IMR-90 (cell line): ENCODE measurements at regions not wholly inside any gene's neighbourhood (a gene's known extent, or its start where the extent isn't known, plus 50 kb on each side); places are given as distances from the start of the nearest gene placed in this dataset.

ENCODE experiments used
- ATAC-seq: fragments of 200-7000 bp; cut with Tn5 transposase; 2 replicates; pipeline ENCODE4 v1.9.1; 2020; ENCODE audit warnings: low read depth, mild to moderate bottlenecking, moderate library complexity
- BruUV-seq: library from RNA; stranded (reverse); fragments of 400-500 nt; replicated peaks from 2 replicates; lab custom pipeline; 2021; lab: Mats Ljungman, UMichigan
- CTCF ChIA-PET: fragments of 300-600 bp; formaldehyde crosslinking; extraction: SDS; loops from one replicate; lab custom pipeline; 2021; ENCODE audit warnings: antibody characterized with exemption; lab: Yijun Ruan, JAX
- POLR2A ChIA-PET: fragments of 300-600 bp; sonication (Branson Sonifier 250); formaldehyde crosslinking; loops from one replicate; lab custom pipeline; 2022; ENCODE audit warnings: antibody characterized with exemption; ENCODE audit not compliant: unreplicated experiment; lab: Charles Lee
- DNase-seq: peaks from one replicate; pipeline ENCODE4 v3.0.0; 2013
- H2AFZ ChIP-seq: replicated peaks from 2 replicates; pipeline ENCODE3; 2013; ENCODE audit warnings: low read length, mild to moderate bottlenecking; ENCODE audit not compliant: poor library complexity
- H2AK5ac ChIP-seq: 2 replicates; pipeline ENCODE4 v1.6.1; 2013; ENCODE audit warnings: low read depth, low read length, inconsistent platforms
- H2AK9ac ChIP-seq: replicated peaks from 2 replicates; pipeline ENCODE3; 2013; ENCODE audit warnings: mild to moderate bottlenecking, low read depth, low read length, moderate library complexity; ENCODE audit not compliant: poor library complexity
- H2BK120ac ChIP-seq: 2 replicates; pipeline ENCODE4 v1.6.1; 2013; ENCODE audit warnings: low read depth, low read length, inconsistent platforms
- H2BK15ac ChIP-seq: 3 replicates; pipeline ENCODE4 v1.6.1; 2013; ENCODE audit warnings: low read depth, low read length, inconsistent platforms
- H2BK20ac ChIP-seq: 2 replicates; pipeline ENCODE4 v1.6.1; 2013; ENCODE audit warnings: low read depth, mild to moderate bottlenecking, inconsistent platforms, low read length, moderate library complexity
- H2BK5ac ChIP-seq: 2 replicates; pipeline ENCODE4 v1.6.1; 2013; ENCODE audit warnings: mild to moderate bottlenecking, low read depth, low read length, inconsistent platforms; ENCODE audit not compliant: poor library complexity, severe bottlenecking
- H3K14ac ChIP-seq: replicated peaks from 2 replicates; pipeline ENCODE4 v1.6.1; 2013; ENCODE audit warnings: low read depth, low read length, inconsistent platforms
- H3K18ac ChIP-seq: 2 replicates; pipeline ENCODE4 v1.6.1; 2013; ENCODE audit warnings: low read depth, low read length, control low read depth
- H3K23ac ChIP-seq: 2 replicates; pipeline ENCODE4 v1.6.1; 2013; ENCODE audit warnings: low read depth, low read length, inconsistent platforms
- H3K27ac ChIP-seq: 2 replicates; pipeline ENCODE4 v1.5.1; 2013; ENCODE audit warnings: mild to moderate bottlenecking, control low read depth, low read length; ENCODE audit not compliant: insufficient read depth
- H3K27me3 ChIP-seq: 2 replicates; pipeline ENCODE4 v1.6.1; 2013; ENCODE audit warnings: low read length; ENCODE audit not compliant: control insufficient read depth, insufficient read depth
- H3K36me3 ChIP-seq: 2 replicates; pipeline ENCODE4 v1.6.1; 2013; ENCODE audit warnings: low read length, mixed read lengths; ENCODE audit not compliant: control insufficient read depth, insufficient read depth
- H3K4ac ChIP-seq: 2 replicates; pipeline ENCODE4 v1.6.1; 2013; ENCODE audit warnings: low read depth, low read length, inconsistent platforms
- H3K4me1 ChIP-seq: 2 replicates; pipeline ENCODE4 v1.6.1; 2013; ENCODE audit warnings: low read length, mixed read lengths; ENCODE audit not compliant: control insufficient read depth, insufficient read depth
- H3K4me2 ChIP-seq: 2 replicates; pipeline ENCODE4 v1.6.1; 2013; ENCODE audit warnings: low read depth, mild to moderate bottlenecking, control low read depth, low read length, moderate library complexity
- H3K4me3 ChIP-seq: 2 replicates; pipeline ENCODE4 v1.5.1; 2013; ENCODE audit warnings: low read depth, mild to moderate bottlenecking, control low read depth, low read length, moderate library complexity; ENCODE audit not compliant: insufficient read depth
- H3K56ac ChIP-seq: 2 replicates; pipeline ENCODE4 v1.6.1; 2013; ENCODE audit warnings: low read length, inconsistent platforms; ENCODE audit not compliant: insufficient read depth; ENCODE audit errors: extremely low read depth
- H3K79me1 ChIP-seq, 2 experiments: 2 replicates each; pipeline ENCODE4 v1.6.1; 2013; ENCODE audit warnings: low read length in 2 of 2, inconsistent platforms in 1 of 2, low read depth in 1 of 2
- H3K9ac ChIP-seq: 2 replicates; pipeline ENCODE4 v1.6.1; 2013; ENCODE audit warnings: low read depth, low read length, control low read depth
- H3K9me1 ChIP-seq: 2 replicates; pipeline ENCODE4 v1.6.1; 2013; ENCODE audit warnings: low read length, inconsistent platforms; ENCODE audit not compliant: insufficient read depth
- H3K9me3 ChIP-seq: 2 replicates; pipeline ENCODE4 v1.6.1; 2013; ENCODE audit warnings: low read length; ENCODE audit not compliant: control insufficient read depth, insufficient read depth
- H4K20me1 ChIP-seq: 2 replicates; pipeline ENCODE4 v1.6.1; 2013; ENCODE audit warnings: low read length, inconsistent platforms; ENCODE audit not compliant: insufficient read depth
- H4K5ac ChIP-seq: 2 replicates; pipeline ENCODE4 v1.6.1; 2013; ENCODE audit warnings: mild to moderate bottlenecking, low read depth, low read length, control low read depth
- H4K8ac ChIP-seq, 2 experiments: 2 replicates each; pipeline ENCODE4 v1.6.1; 2013; ENCODE audit warnings: low read depth in 2 of 2, low read length in 2 of 2, control low read depth in 1 of 2, inconsistent platforms in 1 of 2
- H4K91ac ChIP-seq: 2 replicates; pipeline ENCODE4 v1.6.1; 2013; ENCODE audit warnings: low read depth, low read length, inconsistent platforms; ENCODE audit not compliant: insufficient read depth
- MXI1 ChIP-seq: IDR thresholded peaks from 2 replicates; pipeline ENCODE4 v1.6.1; 2012; ENCODE audit warnings: low read depth, mild to moderate bottlenecking, low read length, moderate library complexity, borderline replicate concordance
- RCOR1 ChIP-seq: IDR thresholded peaks from 2 replicates; pipeline ENCODE4 v1.6.1; 2012; ENCODE audit warnings: mild to moderate bottlenecking, low read length, improper control_type of control experiment; ENCODE audit not compliant: insufficient replicate concordance
- WGBS, 2 experiments: methylation state at CpG; one replicate each; pipeline versions ENCODE4 v1.1.5 to v1.1.7; 2013; ENCODE audit warnings: missing lambda C conversion rate in 2 of 2; ENCODE audit not compliant: insufficient read length in 1 of 2; ENCODE audit errors: extremely low coverage in 2 of 2; 5-methylcytosine and 5-hydroxymethylcytosine counted together
- dilution Hi-C: fragments of 300-500 bp; cut with HindIII; formaldehyde crosslinking; loops from one replicate; pipeline ENCODE4 v1.14.3; 2018; ENCODE audit warnings: low sequenced_read_pairs; ENCODE audit not compliant: unreplicated experiment
- in situ Hi-C: fragments of 300-500 bp; cut with MboI; formaldehyde crosslinking; loops from 3 replicates; pipeline ENCODE4 v1.14.3; 2019; ENCODE audit warnings: low sequenced_read_pairs, inconsistent platforms, mixed read lengths
- intact Hi-C: fragments of 100-400 bp; cut with micrococcal nuclease; formaldehyde crosslinking; loops from 2 replicates; pipeline ENCODE4 v1.10.0; 2022

DNA sequence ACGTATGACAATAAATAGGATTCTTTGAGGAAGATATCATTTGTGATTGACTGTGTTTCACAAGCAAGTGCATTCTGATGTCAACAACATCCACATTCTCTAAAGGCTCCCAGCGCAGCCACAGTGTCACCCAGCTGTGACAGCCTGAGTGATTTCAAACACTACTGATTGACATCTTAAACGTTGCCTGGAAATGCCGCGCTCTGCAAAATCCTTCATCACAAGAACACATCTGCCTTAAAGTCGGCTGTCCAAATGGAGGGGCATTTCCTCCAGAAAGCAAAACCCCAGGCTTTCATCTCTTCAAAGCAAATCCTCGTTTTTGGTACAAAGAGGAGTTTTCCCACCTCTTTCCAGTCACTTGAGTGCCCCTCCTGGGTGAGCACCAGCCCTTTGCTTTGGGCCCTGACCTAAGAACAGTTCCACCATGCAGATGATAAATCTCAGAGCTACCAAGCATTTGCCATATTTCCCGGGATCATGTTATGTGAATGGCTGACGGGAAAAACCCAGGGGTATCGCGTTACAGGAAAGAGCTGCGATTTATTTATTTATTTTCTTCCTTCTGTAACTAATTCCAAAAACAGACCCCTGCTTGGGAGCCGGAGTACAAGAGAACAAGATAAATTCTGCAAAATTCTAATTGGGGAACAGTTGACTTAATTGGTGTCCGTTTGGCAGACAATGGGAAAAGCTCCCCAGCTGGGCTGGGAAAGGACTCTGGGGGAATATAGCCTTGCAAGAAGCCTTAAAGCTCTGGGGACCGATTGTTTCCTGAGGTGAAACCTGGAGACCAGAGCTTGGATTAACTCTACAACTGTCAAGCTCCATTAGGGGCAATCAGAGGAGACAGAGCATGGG lies 703.8 kb upstream of the NR2F2 start:
- Histone ChIP-seq H3K4me1 (peaks cover 3% of the 10 kb centered on the region), H3K56ac (no peak overlapping the region), H2AK5ac (no peak overlapping the region), H3K27me3 (no peaks in the 10 kb centered on the region), H4K5ac (peak overlapping the region; percentile 14; the same call in 1 of the 2 replicates), H3K18ac (no peak overlapping the region), H3K14ac (peak overlapping the region; percentile 39; the same call in 1 of the 2 replicates), H3K4ac (no peak overlapping the region), H3K9ac (no peak overlapping the region), H2AFZ (peak overlapping the region; percentile 77), H3K23ac (no peak overlapping the region), H3K79me1 (no peaks in the 10 kb centered on the region), H4K20me1 (no peaks in the 10 kb centered on the region), H2BK5ac (no peak overlapping the region), H2BK120ac (no peak overlapping the region), H3K9me1 (no peaks in the 10 kb centered on the region), H2AK9ac (no peak overlapping the region), H4K8ac (no peak overlapping the region), H3K9me3 (no peaks in the 10 kb centered on the region), H3K27ac (no peak overlapping the region), H3K36me3 (no peaks in the 10 kb centered on the region), H2BK15ac (no peak overlapping the region), H4K91ac (no peak overlapping the region), H2BK20ac (no peak overlapping the region), H3K4me2 (0 out of 2 replicates have a peak overlapping the region, but pooled peaks have one; percentile 31), H3K4me3 (no peak overlapping the region)
- 100% methylated on average over 1 of the region's 15 CpGs; no CpG with 5 or more reads in 1 of the 2 experiments for WGBS, 2 experiments
- intact Hi-C loops, result no loop called here
- TF ChIP-seq RCOR1 (no peak), MXI1 (no peak)
- POLR2A ChIA-PET, result no interaction called here
- dilution Hi-C loops, result no loop called here
- CTCF ChIA-PET, result no interaction called here
- in situ Hi-C loops, result no loop called here
- BruUV-seq, result no TSS peak
- ATAC-seq, result no peak
- peak; percentile 20 for DNase-seq
